Ishikawa (cell line): ENCODE measurements at regions not wholly inside any gene's neighbourhood (a gene's known extent, or its start where the extent isn't known, plus 50 kb on each side); places are given as distances from the start of the nearest gene placed in this dataset.
A peak's percentile ranks its signal among the peaks of the same experiment; 100 is the strongest.

ENCODE experiments used
- CEBPB ChIP-seq: IDR thresholded peaks from 2 replicates; pipeline ENCODE4 v1.6.1; 2012
- CREB1 ChIP-seq: IDR thresholded peaks from 2 replicates; pipeline ENCODE4 v1.6.1; 2012; ENCODE audit warnings: low read depth
- EGR1 ChIP-seq: IDR thresholded peaks from 2 replicates; pipeline ENCODE4 v1.6.1; 2012
- EP300 ChIP-seq: IDR thresholded peaks from 2 replicates; pipeline ENCODE4 v1.6.1; 2012; ENCODE audit warnings: borderline replicate concordance
- FOXM1 ChIP-seq: IDR thresholded peaks from 2 replicates; pipeline ENCODE4 v1.6.1; 2012; ENCODE audit warnings: low read depth, borderline replicate concordance
- NFIC ChIP-seq: IDR thresholded peaks from 2 replicates; pipeline ENCODE4 v1.6.1; 2012
- RAD21 ChIP-seq: IDR thresholded peaks from 2 replicates; pipeline ENCODE4 v1.6.1; 2012; ENCODE audit warnings: low read depth
- REST ChIP-seq: IDR thresholded peaks from 2 replicates; pipeline ENCODE4 v1.6.1; 2012; ENCODE audit warnings: low read depth, mild to moderate bottlenecking
- TAF1 ChIP-seq: IDR thresholded peaks from 2 replicates; pipeline ENCODE4 v1.6.1; 2012; ENCODE audit warnings: low read depth, mild to moderate bottlenecking
- TCF12 ChIP-seq: IDR thresholded peaks from 2 replicates; pipeline ENCODE4 v1.6.1; 2012; ENCODE audit warnings: low read depth
- TEAD4 ChIP-seq: IDR thresholded peaks from 2 replicates; pipeline ENCODE4 v1.6.1; 2012
- USF1 ChIP-seq: IDR thresholded peaks from 2 replicates; pipeline ENCODE4 v1.6.1; 2012
- YY1 ChIP-seq: IDR thresholded peaks from 2 replicates; pipeline ENCODE4 v1.6.1; 2012; ENCODE audit warnings: low read depth
- ZBTB7A ChIP-seq: IDR thresholded peaks from 2 replicates; pipeline ENCODE4 v1.6.1; 2012; ENCODE audit warnings: low read depth
- TF ChIP-seq, protein P1 (sequence below): IDR thresholded peaks from 2 replicates; pipeline ENCODE4 v1.6.1; 2012

DNA sequence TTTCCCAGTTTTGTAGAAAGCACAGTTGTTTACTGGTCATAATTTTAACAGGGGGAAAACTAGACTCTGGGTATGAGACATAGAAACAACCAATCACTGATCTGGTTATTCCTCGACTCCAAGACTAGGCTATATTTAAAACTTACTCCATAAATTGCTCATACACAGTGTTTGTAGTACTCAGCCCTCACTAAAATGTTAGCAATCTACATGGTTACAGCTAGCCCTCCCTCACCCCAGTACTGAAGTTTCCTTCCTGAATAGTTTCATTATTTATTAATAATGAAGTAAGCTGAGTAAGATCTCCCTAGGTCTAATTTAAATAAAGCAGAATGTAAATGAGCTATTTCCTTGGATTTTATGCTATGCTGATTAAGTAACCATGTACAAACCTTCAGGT is 275.1 kb downstream of the CDH20 start:
- TF ChIP-seq RAD21 (no peak), CEBPB (no peak), EGR1 (no peak), REST (no peak), FOXM1 (no peak), USF1 (no peak), CREB1 (no peak), TEAD4 (no peak), ZBTB7A (no peak), TAF1 (no peak), EP300 (no peak)
- TF ChIP-seq, protein P1, sequence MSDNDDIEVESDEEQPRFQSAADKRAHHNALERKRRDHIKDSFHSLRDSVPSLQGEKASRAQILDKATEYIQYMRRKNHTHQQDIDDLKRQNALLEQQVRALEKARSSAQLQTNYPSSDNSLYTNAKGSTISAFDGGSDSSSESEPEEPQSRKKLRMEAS = no peak

GRCh38 chr18:61607867-61608266 is 274.6 kb downstream of the CDH20 start:
- no peak for TF ChIP-seq FOXM1
- no peak for TF ChIP-seq CEBPB
- TF ChIP-seq YY1 = no peak
- no peak for TF ChIP-seq USF1
- TF ChIP-seq TAF1 = no peak
- no peak for TF ChIP-seq EGR1
- TF ChIP-seq TEAD4 = no peak

DNA sequence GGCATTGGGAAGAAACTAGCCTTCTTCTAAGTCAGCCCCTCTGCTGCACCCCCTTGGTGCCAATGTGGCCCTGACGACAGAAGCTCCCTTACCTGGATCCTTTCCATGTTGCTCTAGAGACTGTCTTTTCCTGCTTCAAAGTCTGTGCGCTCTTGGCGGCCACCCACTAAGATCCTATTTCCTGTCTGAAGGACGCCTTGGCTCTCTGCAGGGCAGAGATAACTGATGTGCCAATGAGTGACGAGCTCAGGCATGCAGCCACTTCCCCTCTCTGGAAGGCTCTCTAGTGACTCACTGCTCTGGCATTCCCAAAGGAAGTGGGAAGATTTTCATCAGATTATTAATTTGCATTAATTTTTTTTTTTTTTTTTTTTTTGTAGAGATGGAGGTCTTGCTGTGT is 273.5 kb downstream of the CDH20 start:
- 0 out of 2 replicates have a peak, but pooled peaks have one; percentile 17 for TF ChIP-seq EP300
- TF ChIP-seq NFIC = peak; percentile 37; the same call in 1 of the 2 replicates
- TF ChIP-seq, protein P1 = no peak
- peak; percentile 50; the same call in 1 of the 2 replicates for TF ChIP-seq TEAD4
- no peak for TF ChIP-seq CREB1
- no peak for TF ChIP-seq USF1
- TF ChIP-seq FOXM1 = no peak
- no peak for TF ChIP-seq CEBPB
- TF ChIP-seq ZBTB7A = no peak
- no peak for TF ChIP-seq YY1
- no peak for TF ChIP-seq EGR1
- TF ChIP-seq TAF1 = no peak
- TF ChIP-seq RAD21 = no peak
- no peak for TF ChIP-seq REST
- TF ChIP-seq TCF12 = no peak

GRCh38 chr18:61606068-61606660 is 272.9 kb downstream of the CDH20 start:
- TF ChIP-seq EGR1 (no peak), NFIC (no peak), TAF1 (no peak), FOXM1 (no peak), RAD21 (no peak), YY1 (no peak), CEBPB (no peak), ZBTB7A (no peak), REST (no peak), CREB1 (no peak), TCF12 (no peak), EP300 (no peak), TEAD4 (no peak), USF1 (no peak)
- TF ChIP-seq, protein P1 = no peak
